Omental fat pad (tissue), 3 donors: ENCODE measurements at regions not wholly inside any gene's neighbourhood (a gene's known extent, or its start where the extent isn't known, plus 50 kb on each side); places are given as distances from the start of the nearest gene placed in this dataset.

ENCODE experiments used
- ATAC-seq: fragments of 150-250 bp; one replicate; pipeline ENCODE4 v1.9.1; 2016; ENCODE audit warnings: mild to moderate bottlenecking, moderate library complexity; ENCODE audit not compliant: low FRiP score
- DNase-seq: peaks from one replicate; pipeline ENCODE4 v3.0.0-alpha.2; 2019; ENCODE audit warnings: low spot score
- TF ChIP-seq, protein P1 (sequence below), 3 donors: fragments of 450-650 bp; IDR thresholded peaks; one replicate each; pipeline ENCODE4 v1.5.1; 2016 to 2017; ENCODE audit warnings: antibody characterized with exemption in 3 of 3, mild to moderate bottlenecking in 3 of 3, moderate library complexity in 2 of 3

DNA sequence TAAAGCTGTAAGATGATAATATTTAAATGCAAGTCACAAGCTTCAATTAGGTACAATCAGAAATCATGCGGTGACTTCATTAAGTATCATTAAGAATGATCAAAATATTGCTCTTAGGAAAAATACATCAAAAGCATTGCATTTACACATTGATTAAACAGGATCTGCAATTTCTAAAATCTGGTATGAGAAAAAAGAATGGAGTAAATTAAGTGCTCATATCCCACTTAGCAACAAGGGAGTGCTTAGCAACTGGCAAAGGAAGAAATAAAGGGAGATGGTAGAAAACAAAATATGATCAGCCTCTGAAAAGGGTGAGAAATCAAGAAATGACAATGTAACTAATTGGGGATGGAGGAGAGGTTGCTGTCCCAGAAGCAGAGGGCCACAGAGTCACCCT is 1918.2 kb upstream of the PIK3C3 start:
- DNase-seq (no peak), ATAC-seq (no peak)
- TF ChIP-seq, protein P1, sequence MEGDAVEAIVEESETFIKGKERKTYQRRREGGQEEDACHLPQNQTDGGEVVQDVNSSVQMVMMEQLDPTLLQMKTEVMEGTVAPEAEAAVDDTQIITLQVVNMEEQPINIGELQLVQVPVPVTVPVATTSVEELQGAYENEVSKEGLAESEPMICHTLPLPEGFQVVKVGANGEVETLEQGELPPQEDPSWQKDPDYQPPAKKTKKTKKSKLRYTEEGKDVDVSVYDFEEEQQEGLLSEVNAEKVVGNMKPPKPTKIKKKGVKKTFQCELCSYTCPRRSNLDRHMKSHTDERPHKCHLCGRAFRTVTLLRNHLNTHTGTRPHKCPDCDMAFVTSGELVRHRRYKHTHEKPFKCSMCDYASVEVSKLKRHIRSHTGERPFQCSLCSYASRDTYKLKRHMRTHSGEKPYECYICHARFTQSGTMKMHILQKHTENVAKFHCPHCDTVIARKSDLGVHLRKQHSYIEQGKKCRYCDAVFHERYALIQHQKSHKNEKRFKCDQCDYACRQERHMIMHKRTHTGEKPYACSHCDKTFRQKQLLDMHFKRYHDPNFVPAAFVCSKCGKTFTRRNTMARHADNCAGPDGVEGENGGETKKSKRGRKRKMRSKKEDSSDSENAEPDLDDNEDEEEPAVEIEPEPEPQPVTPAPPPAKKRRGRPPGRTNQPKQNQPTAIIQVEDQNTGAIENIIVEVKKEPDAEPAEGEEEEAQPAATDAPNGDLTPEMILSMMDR (IDR thresholded peaks at IDR 0.05) = no peak

DNA sequence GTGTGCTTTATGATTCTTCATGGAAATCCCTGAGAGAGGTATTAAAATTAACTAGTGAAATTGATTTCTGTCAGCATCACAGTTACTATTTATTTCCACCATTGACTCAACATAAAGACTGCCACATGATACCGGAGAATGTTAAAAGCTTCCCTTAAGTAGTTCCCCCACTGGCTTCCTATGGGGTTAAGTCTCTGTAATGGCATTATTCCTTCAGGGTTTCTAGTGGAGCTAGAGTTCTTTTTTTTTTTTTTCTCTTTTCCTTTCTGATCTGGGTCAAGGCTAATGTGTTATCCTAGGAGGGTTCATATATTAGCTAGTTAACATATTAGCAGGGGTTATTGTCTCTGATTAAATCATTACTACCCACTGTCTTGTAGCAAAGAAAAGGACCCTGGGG is 1919.1 kb upstream of the PIK3C3 start:
- TF ChIP-seq, protein P1 (IDR thresholded peaks at IDR 0.05) = no peak
- DNase-seq = no peak
- no peak for ATAC-seq

DNA sequence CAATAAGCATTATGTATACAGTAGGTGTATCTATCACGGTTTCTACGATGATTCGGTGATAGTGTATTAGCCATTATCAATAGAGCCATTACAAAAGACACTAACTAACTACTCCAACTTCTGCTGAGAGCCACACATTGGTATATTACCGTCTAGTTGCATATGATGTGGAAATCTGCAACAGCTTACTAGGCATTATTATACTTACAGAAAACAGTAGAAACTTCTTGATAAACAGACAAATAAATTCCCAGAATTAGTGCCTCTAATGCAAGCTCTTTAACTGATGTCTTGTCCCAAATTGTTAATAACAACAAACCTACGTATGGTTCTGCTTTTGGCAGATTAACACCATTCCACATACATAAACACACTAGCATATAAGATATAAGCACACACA is 1923.0 kb upstream of the PIK3C3 start:
- DNase-seq = no peak
- ATAC-seq = no peak
- TF ChIP-seq, protein P1 (IDR thresholded peaks at IDR 0.05) = no peak

DNA sequence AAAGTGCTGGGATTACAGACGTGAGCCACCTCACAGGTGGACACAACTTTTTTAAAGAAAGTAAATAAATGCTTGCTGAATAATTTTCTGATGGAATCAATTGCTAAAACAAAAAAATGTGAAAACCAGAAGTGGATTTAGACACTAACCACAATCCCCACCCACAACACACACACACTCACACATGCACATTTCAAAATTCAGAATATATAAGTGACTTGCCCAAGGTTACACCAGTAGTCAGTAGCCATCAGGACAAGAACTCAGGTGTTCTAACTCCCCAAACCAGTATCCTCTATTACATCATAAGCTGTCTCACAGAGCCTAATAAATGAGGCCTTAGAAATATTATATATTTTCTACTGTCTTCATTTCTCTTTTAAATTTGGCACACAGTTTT is 1923.6 kb upstream of the PIK3C3 start:
- no peak for DNase-seq
- ATAC-seq = no peak
- TF ChIP-seq, protein P1 (IDR thresholded peaks at IDR 0.05) = no peak

DNA sequence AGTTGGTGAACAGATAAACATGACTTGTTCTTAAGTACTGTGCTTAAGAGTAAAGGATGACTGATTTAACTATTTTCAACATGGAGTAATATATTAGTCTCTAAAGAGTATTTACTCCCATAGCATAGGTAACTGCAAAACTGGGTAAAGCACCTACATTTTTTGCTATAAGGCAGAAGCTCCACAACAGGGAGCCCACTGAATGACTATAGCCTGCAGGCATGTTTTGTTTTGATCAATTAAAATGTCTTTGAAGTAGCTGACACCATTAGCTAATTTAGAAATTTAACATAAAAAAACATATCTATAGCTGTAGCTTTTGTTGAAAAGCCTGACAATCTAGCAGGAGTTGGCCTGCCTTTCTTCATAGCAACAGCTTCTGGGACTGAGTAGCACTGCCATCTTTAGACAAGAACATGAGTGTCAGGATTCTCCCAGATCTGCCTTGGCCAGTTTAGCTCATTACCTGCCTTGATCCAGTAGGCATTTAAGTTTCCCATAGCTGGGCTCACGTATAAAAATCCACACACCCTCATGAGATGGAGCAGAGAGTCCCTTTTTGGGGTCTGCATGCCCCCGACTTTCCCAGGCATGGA is 1935.1 kb upstream of the PIK3C3 start:
- TF ChIP-seq, protein P1 (IDR thresholded peaks at IDR 0.05) = no peak
- no peak for ATAC-seq
- no peak for DNase-seq

DNA sequence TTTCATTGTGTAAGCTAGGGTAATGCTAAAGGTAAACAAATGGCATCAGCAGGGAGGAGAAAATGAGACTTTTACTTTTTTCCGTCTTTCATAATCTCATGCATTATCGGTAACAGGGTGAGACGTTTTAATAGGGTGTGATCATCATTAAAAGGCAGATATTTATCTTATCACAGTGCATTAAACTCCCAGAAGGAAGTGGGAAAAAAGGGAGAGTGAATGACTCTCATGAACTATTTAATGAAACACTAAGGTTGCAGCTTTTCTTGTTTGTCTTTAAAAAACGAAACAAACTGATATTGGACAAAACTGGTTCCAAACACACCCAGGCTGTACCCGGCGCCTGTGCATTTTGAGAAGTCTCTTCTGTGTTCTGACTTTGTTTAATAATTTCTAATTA is 1936.8 kb upstream of the PIK3C3 start:
- ATAC-seq (no peak), DNase-seq (no peak)
- TF ChIP-seq, protein P1 (IDR thresholded peaks at IDR 0.05) = no peak

DNA sequence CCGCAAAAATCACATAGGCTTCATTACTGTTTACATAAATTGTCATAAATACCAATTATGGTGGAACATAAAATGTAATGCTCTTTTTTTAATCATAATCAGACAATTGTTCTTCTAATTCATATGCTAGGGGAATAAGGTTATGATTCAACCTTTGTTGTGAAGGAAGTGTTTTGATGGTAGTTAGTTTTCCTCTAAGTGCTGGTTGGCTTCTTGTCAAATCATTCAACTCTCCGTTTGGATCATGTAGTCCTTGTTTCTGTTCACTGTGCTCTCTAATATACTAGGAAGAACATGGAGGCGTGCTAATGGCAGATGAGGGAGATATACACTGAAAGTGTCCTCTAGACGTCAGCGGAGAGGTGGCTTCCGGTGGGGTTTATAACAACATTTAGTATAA is 1938.0 kb upstream of the PIK3C3 start:
- no peak for ATAC-seq
- TF ChIP-seq, protein P1 (IDR thresholded peaks at IDR 0.05) = no peak
- no peak for DNase-seq
